Fibroblast of villous mesenchyme (primary cell): ENCODE measurements at regions not wholly inside any gene's neighbourhood (a gene's known extent, or its start where the extent isn't known, plus 50 kb on each side); places are given as distances from the start of the nearest gene placed in this dataset.

Experiments
- DNase-seq: peaks from one replicate; pipeline ENCODE4 v3.0.0-alpha.2; 2010; ENCODE audit warnings: low read depth
- H3K4me3 ChIP-seq: 2 replicates; pipeline ENCODE4 v1.5.1; 2011; ENCODE audit warnings: low read depth, mild to moderate bottlenecking, low read length
- CTCF ChIP-seq: IDR thresholded peaks from 2 replicates; pipeline ENCODE4 v1.5.1; 2012; ENCODE audit warnings: low read depth, mild to moderate bottlenecking, low read length; ENCODE audit not compliant: insufficient read depth

GRCh38 chr10:6916601-6917000 is 336.5 kb upstream of the PRKCQ start:
- no peak overlapping the region for H3K4me3 ChIP-seq
- no peak for DNase-seq
- TF ChIP-seq CTCF, result no peak

- no peak for TF ChIP-seq CTCF
- DNase-seq, result no peak
- H3K4me3 ChIP-seq, result no peak overlapping the region
Measured at GRCh38 chr10:6915307-6915706, 335.2 kb upstream of the PRKCQ start.

- H3K4me3 ChIP-seq, result no peak overlapping the region
- DNase-seq, result peak; percentile 79
- TF ChIP-seq CTCF, result no peak
Measured at GRCh38 chr10:6912929-6913328, 332.9 kb upstream of the PRKCQ start.

GRCh38 chr10:6912424-6912823 is 332.3 kb upstream of the PRKCQ start:
- TF ChIP-seq CTCF, result no peak
- H3K4me3 ChIP-seq, result no peak overlapping the region
- peak; percentile 97 for DNase-seq

GRCh38 chr10:6912021-6912420 is 331.9 kb upstream of the PRKCQ start:
- no peak for DNase-seq
- no peak overlapping the region for H3K4me3 ChIP-seq
- no peak for TF ChIP-seq CTCF

GRCh38 chr10:6909905-6910560 is 330.0 kb upstream of the PRKCQ start:
- DNase-seq, result no peak
- TF ChIP-seq CTCF, result no peak
- no peak overlapping the region for H3K4me3 ChIP-seq

- TF ChIP-seq CTCF, result no peak
- no peak for DNase-seq
Measured at GRCh38 chr10:6907877-6908530, 327.9 kb upstream of the PRKCQ start.

More at GRCh38 chr10:6907877-6908530, 327.9 kb upstream of the PRKCQ start:
- no peak overlapping the region for H3K4me3 ChIP-seq
